ENCODE measurements at regions not wholly inside any gene's neighbourhood (a gene's known extent, or its start where the extent isn't known, plus 50 kb on each side); places are given as distances from the start of the nearest gene placed in this dataset.
"Not testable (repeated sequence)": the region's sequence is repeated elsewhere in the genome, so short reads cannot be mapped to it uniquely, and the experiment has no call there.

- Histone ChIP-seq H3K9ac (ENCODE audit: low read length) (no peak overlapping the region), H3K9me3 (ENCODE audit: control insufficient read depth, low read length) (no peaks in the 10 kb centered on the region), H3K4me3 (ENCODE audit: low read length) (no peak overlapping the region), H3K4me1 (ENCODE audit: control insufficient read depth, insufficient read depth, low read length) (no peaks in the 10 kb centered on the region), H3K36me3 (ENCODE audit: control insufficient read depth, insufficient read depth, low read length) (no peaks in the 10 kb centered on the region), H3K27me3 (ENCODE audit: control insufficient read depth, insufficient read depth, low read length) (no peaks in the 10 kb centered on the region)
These were observed 287.0 kb downstream of the NDUFA10 start for GRCh38 chr2:239738159-239738558.

DNA sequence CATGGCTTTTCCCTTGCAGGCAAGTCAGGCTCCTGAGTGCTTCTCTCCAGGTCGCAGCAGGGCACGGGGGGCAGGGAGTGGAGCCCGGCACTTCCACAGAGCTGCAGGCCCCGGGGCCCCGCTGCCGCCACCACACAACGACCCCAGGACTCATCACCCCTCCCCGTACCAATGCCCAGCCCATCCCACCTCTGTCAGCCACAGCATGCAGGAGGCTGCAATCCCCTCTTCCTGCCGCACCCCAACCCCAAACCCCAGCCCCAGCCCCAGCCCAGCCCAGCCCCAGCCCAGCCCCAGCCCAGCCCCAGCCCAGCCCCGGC is 288.0 kb downstream of the NDUFA10 start:
- Histone ChIP-seq H3K9me3 (ENCODE audit: control insufficient read depth, low read length) (no peaks in the 10 kb centered on the region), H3K4me3 (ENCODE audit: low read length) (no peak overlapping the region), H3K27me3 (ENCODE audit: control insufficient read depth, insufficient read depth, low read length) (no peaks in the 10 kb centered on the region), H3K9ac (ENCODE audit: low read length) (no peak overlapping the region), H3K36me3 (ENCODE audit: control insufficient read depth, insufficient read depth, low read length) (no peaks in the 10 kb centered on the region), H3K4me1 (ENCODE audit: control insufficient read depth, insufficient read depth, low read length) (no peaks in the 10 kb centered on the region)

GRCh38 chr2:239736358-239737143 is 288.6 kb downstream of the NDUFA10 start:
- Histone ChIP-seq H3K27me3 (ENCODE audit: control insufficient read depth, insufficient read depth, low read length) (no peaks in the 10 kb centered on the region), H3K9me3 (ENCODE audit: control insufficient read depth, low read length) (no peaks in the 10 kb centered on the region), H3K9ac (ENCODE audit: low read length) (no peak overlapping the region), H3K4me1 (ENCODE audit: control insufficient read depth, insufficient read depth, low read length) (no peaks in the 10 kb centered on the region), H3K4me3 (ENCODE audit: low read length) (no peak overlapping the region), H3K36me3 (ENCODE audit: control insufficient read depth, insufficient read depth, low read length) (no peaks in the 10 kb centered on the region)

DNA sequence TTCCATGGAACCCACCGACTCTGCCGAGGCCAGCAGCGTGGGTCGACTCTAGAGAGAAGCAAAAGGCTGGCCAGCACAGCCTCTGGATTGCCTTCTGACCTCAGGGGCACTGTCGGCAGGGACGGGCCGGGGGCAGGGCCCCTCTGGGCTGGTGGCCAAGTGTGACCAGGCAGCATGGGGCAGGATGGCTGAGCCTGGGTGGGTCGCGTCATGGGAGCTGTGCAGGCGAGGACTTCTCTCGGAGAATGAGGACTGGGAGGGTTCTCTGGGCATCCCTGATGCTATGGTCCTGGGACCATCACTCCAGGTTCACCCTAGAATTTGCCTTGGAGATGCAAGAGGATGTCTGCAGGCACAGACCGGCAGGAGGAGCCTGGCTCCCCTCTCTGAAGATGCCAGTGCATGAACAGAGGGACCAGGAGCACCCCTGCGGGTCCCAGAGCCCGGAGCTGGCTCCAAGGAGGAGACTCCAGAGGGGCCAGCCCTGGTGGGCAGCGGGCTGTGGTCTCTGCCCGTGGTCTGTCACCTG is 289.2 kb downstream of the NDUFA10 start:
- Histone ChIP-seq H3K9ac (ENCODE audit: low read length) (no peak overlapping the region), H3K4me1 (ENCODE audit: control insufficient read depth, insufficient read depth, low read length) (no peaks in the 10 kb centered on the region), H3K36me3 (ENCODE audit: control insufficient read depth, insufficient read depth, low read length) (no peaks in the 10 kb centered on the region), H3K4me3 (ENCODE audit: low read length) (no peak overlapping the region), H3K9me3 (ENCODE audit: control insufficient read depth, low read length) (no peaks in the 10 kb centered on the region), H3K27me3 (ENCODE audit: control insufficient read depth, insufficient read depth, low read length) (no peaks in the 10 kb centered on the region)

GRCh38 chr2:239735131-239735828 is 289.9 kb downstream of the NDUFA10 start:
- H3K36me3 ChIP-seq (ENCODE audit: control insufficient read depth, insufficient read depth, low read length), result no peaks in the 10 kb centered on the region
- no peak overlapping the region for H3K4me3 ChIP-seq (ENCODE audit: low read length)
- H3K9ac ChIP-seq (ENCODE audit: low read length), result no peak overlapping the region
- H3K4me1 ChIP-seq (ENCODE audit: control insufficient read depth, insufficient read depth, low read length), result no peaks in the 10 kb centered on the region
- H3K9me3 ChIP-seq (ENCODE audit: control insufficient read depth, low read length), result no peaks in the 10 kb centered on the region
- no peaks in the 10 kb centered on the region for H3K27me3 ChIP-seq (ENCODE audit: control insufficient read depth, insufficient read depth, low read length)

GRCh38 chr2:239734436-239735005 is 290.6 kb downstream of the NDUFA10 start:
- no peak overlapping the region for H3K4me3 ChIP-seq (ENCODE audit: low read length)
- no peaks in the 10 kb centered on the region for H3K27me3 ChIP-seq (ENCODE audit: control insufficient read depth, insufficient read depth, low read length)
- no peak overlapping the region for H3K9ac ChIP-seq (ENCODE audit: low read length)

GRCh38 chr2:239732666-239733010 is 292.5 kb downstream of the NDUFA10 start:
- Histone ChIP-seq H3K9ac (ENCODE audit: low read length) (no peak overlapping the region), H3K27me3 (ENCODE audit: control insufficient read depth, insufficient read depth, low read length) (no peaks in the 10 kb centered on the region), H3K4me1 (ENCODE audit: control insufficient read depth, insufficient read depth, low read length) (no peaks in the 10 kb centered on the region), H3K4me3 (ENCODE audit: low read length) (no peak overlapping the region), H3K9me3 (ENCODE audit: control insufficient read depth, low read length) (no peaks in the 10 kb centered on the region), H3K36me3 (ENCODE audit: control insufficient read depth, insufficient read depth, low read length) (no peaks in the 10 kb centered on the region)

More at GRCh38 chr2:239734436-239735005, 290.6 kb downstream of the NDUFA10 start:
- H3K4me1 ChIP-seq (ENCODE audit: control insufficient read depth, insufficient read depth, low read length), result no peaks in the 10 kb centered on the region
- H3K36me3 ChIP-seq (ENCODE audit: control insufficient read depth, insufficient read depth, low read length), result no peaks in the 10 kb centered on the region
- H3K9me3 ChIP-seq (ENCODE audit: control insufficient read depth, low read length), result no peaks in the 10 kb centered on the region

- Histone ChIP-seq H3K9ac (ENCODE audit: low read length) (no peak overlapping the region), H3K27me3 (ENCODE audit: control insufficient read depth, insufficient read depth, low read length) (no peaks in the 10 kb centered on the region), H3K36me3 (ENCODE audit: control insufficient read depth, insufficient read depth, low read length) (no peaks in the 10 kb centered on the region), H3K4me3 (ENCODE audit: low read length) (no peak overlapping the region), H3K9me3 (ENCODE audit: control insufficient read depth, low read length) (no peaks in the 10 kb centered on the region), H3K4me1 (ENCODE audit: control insufficient read depth, insufficient read depth, low read length) (no peaks in the 10 kb centered on the region)
These were observed 293.0 kb downstream of the NDUFA10 start for GRCh38 chr2:239731998-239732665.

DNA sequence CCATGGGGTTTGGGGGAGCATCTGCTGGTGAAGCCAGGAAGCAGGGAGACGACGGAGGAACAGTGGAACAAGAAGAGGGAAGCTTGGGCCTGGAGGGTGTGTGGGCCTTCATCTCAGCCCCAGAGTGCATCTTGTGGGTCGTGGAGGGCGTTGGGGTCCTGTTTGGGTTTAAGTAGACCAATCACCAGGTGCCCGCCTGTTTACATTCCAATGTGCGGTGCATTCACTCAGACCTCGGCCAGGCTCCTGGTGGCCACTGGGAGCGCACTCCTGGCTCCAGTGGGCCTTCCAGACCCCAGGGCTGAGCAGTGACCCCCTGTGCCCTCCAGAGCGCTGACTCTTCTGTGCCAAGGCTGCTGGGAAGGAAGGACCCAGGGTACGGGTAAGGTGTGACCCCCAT is 293.7 kb downstream of the NDUFA10 start:
- H3K27me3 ChIP-seq (ENCODE audit: control insufficient read depth, insufficient read depth, low read length), result no peaks in the 10 kb centered on the region
- H3K9me3 ChIP-seq (ENCODE audit: control insufficient read depth, low read length), result no peaks in the 10 kb centered on the region
- no peak overlapping the region for H3K4me3 ChIP-seq (ENCODE audit: low read length)
- H3K4me1 ChIP-seq (ENCODE audit: control insufficient read depth, insufficient read depth, low read length), result no peaks in the 10 kb centered on the region
- H3K9ac ChIP-seq (ENCODE audit: low read length), result no peak overlapping the region
- H3K36me3 ChIP-seq (ENCODE audit: control insufficient read depth, insufficient read depth, low read length), result no peaks in the 10 kb centered on the region

DNA sequence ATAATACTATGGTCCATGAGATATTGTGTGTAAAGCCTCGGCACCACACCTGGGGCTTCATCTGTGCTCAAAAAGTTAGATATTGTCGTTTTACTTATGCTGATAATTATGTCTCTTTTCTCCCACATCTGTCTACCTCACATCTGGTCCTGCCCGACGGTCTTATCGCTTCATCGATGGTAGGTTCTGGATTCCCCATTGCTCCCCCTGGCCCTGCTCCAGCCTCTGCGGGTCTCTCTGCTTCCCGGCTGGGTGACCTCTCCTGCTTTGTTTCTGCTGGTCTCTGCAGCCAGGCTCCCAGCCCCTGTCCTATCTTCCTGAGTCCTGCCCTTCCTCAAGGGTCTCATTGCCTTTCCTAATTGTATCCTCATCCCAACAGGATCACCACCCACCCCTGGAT is 294.2 kb downstream of the NDUFA10 start:
- Histone ChIP-seq H3K9me3 (ENCODE audit: control insufficient read depth, low read length) (no peaks in the 10 kb centered on the region), H3K4me3 (ENCODE audit: low read length) (no peak overlapping the region), H3K9ac (ENCODE audit: low read length) (no peak overlapping the region), H3K4me1 (ENCODE audit: control insufficient read depth, insufficient read depth, low read length) (no peaks in the 10 kb centered on the region), H3K36me3 (ENCODE audit: control insufficient read depth, insufficient read depth, low read length) (no peaks in the 10 kb centered on the region), H3K27me3 (ENCODE audit: control insufficient read depth, insufficient read depth, low read length) (no peaks in the 10 kb centered on the region)

DNA sequence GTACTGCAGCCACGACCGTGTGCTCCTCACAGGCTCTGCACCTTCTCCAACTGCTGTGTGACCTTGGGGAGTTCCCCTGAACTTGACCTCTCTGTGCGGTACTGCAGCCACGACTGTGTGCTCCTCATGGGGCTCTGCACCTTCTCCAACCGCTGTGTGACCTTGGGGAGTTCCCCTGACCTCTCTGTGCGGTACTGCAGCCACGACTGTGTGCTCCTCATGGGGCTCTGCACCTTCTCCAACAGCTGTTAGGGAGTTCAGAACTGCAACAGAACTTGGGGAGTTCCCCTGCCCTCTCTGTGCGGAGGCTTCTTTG is 294.6 kb downstream of the NDUFA10 start:
- not testable (repeated sequence) for H3K4me1 ChIP-seq (ENCODE audit: control insufficient read depth, insufficient read depth, low read length); H3K4me3 ChIP-seq (ENCODE audit: low read length); H3K9ac ChIP-seq (ENCODE audit: low read length); H3K36me3 ChIP-seq (ENCODE audit: control insufficient read depth, insufficient read depth, low read length); H3K9me3 ChIP-seq (ENCODE audit: control insufficient read depth, low read length); H3K27me3 ChIP-seq (ENCODE audit: control insufficient read depth, insufficient read depth, low read length)
